ENCODE measurements at regions not wholly inside any gene's neighbourhood (a gene's known extent, or its start where the extent isn't known, plus 50 kb on each side); places are given as distances from the start of the nearest gene placed in this dataset.

- TF ChIP-seq ILK (tag; IDR thresholded peaks at IDR 0.05; ENCODE audit: borderline replicate concordance, low read depth) (no peak), ZNF3 (CRISPR knock-in tag; IDR thresholded peaks at IDR 0.05) (no peak), FOXJ3 (CRISPR knock-in tag; IDR thresholded peaks at IDR 0.05) (no peak), GTF3C2 (IDR thresholded peaks at IDR 0.05; ENCODE audit: borderline replicate concordance, extremely low read depth, insufficient read length) (no peak), KDM5B (IDR thresholded peaks at IDR 0.05; ENCODE audit: insufficient replicate concordance, low read depth, low read length) (no peak), SMC3 (conservative IDR thresholded peaks at IDR 0.05; ENCODE audit: insufficient read depth, low read depth, low read length) (no peak), MTA1 (IDR thresholded peaks at IDR 0.05; ENCODE audit: borderline replicate concordance) (no peak), NRF1 (conservative IDR thresholded peaks at IDR 0.05 in 1 of 2, IDR thresholded peaks at IDR 0.05 in 1 of 2) (no peak), POU5F1 (IDR thresholded peaks at IDR 0.05; ENCODE audit: borderline replicate concordance, low read depth, low read length, partially characterized antibody) (no peak), LEF1 (IDR thresholded peaks at IDR 0.05) (no peak)
Observed at GRCh38 chr9:135180586-135180985, 93.1 kb downstream of the OLFM1 start.

Data from K562 (cell line).